CD4-positive, alpha-beta T cell (primary cell): ENCODE measurements at regions not wholly inside any gene's neighbourhood (a gene's known extent, or its start where the extent isn't known, plus 50 kb on each side); places are given as distances from the start of the nearest gene placed in this dataset.

Source experiments
- ATAC-seq: fragments of 200-7000 bp; cut with Tn5 transposase; one replicate; pipeline ENCODE4 v1.10.0; 2022; ENCODE audit warnings: mild to moderate bottlenecking; ENCODE audit not compliant: poor library complexity
- CTCF ChIA-PET: fragments of 350-600 bp; sonication (Branson Sonifier 250); formaldehyde crosslinking; loops from one replicate; lab custom pipeline; 2021; ENCODE audit warnings: antibody characterized with exemption, inconsistent platforms; lab: Charles Lee
- POLR2A ChIA-PET: fragments of 350-600 bp; sonication (Branson Sonifier 250); formaldehyde crosslinking; loops from one replicate; lab custom pipeline; 2021; ENCODE audit warnings: antibody characterized with exemption, inconsistent platforms; lab: Charles Lee
- DNase-seq, 14 experiments: peaks; one replicate each; pipeline ENCODE4 v3.0.0-alpha.2; 2013 to 2020; ENCODE audit warnings: mixed read lengths in 2 of 14
- H3K27ac ChIP-seq, 2 donors: one replicate each; pipeline versions ENCODE4 v1.5.1 to v1.7.0; 2013; ENCODE audit warnings: low read length in 2 of 2, low read depth in 1 of 2, mild to moderate bottlenecking in 1 of 2
- H3K27me3 ChIP-seq, 2 experiments: 1 replicate in 1 of 2; 2 replicates in 1 of 2; pipeline versions ENCODE4 v1.6.1 to v1.7.0; 2013; ENCODE audit warnings: low read length in 2 of 2, control low read depth in 1 of 2, mild to moderate bottlenecking in 1 of 2, moderate library complexity in 1 of 2; ENCODE audit not compliant: insufficient read depth in 2 of 2, control insufficient read depth in 1 of 2
- H3K36me3 ChIP-seq: one replicate; pipeline ENCODE4 v1.6.1; 2013; ENCODE audit warnings: low read length, control low read depth; ENCODE audit not compliant: insufficient read depth
- H3K4me1 ChIP-seq: one replicate; pipeline ENCODE4 v1.6.1; 2013; ENCODE audit warnings: low read length, control low read depth; ENCODE audit not compliant: insufficient read depth
- H3K4me3 ChIP-seq: one replicate; pipeline ENCODE4 v1.5.1; 2013; ENCODE audit warnings: mild to moderate bottlenecking, low read length, moderate library complexity
- H3K9me3 ChIP-seq, 2 experiments: 1 replicate in 1 of 2; 2 replicates in 1 of 2; pipeline versions ENCODE4 v1.6.1 to v1.7.0; 2013; ENCODE audit warnings: low read length in 2 of 2, mild to moderate bottlenecking in 2 of 2, control low read depth in 1 of 2, moderate library complexity in 1 of 2; ENCODE audit not compliant: control insufficient read depth in 1 of 2, insufficient read depth in 1 of 2
- H3K27ac Mint-ChIP-seq: one replicate; pipeline ENCODE4 v1.8.0; 2020; ENCODE audit warnings: mixed read lengths
- H3K27me3 Mint-ChIP-seq: one replicate; pipeline ENCODE4 v1.8.0; 2021; ENCODE audit warnings: mixed read lengths
- H3K36me3 Mint-ChIP-seq: one replicate; pipeline ENCODE4 v1.8.0; 2021; ENCODE audit warnings: low read depth, mixed read lengths
- H3K4me1 Mint-ChIP-seq: one replicate; pipeline ENCODE4 v1.8.0; 2021; ENCODE audit warnings: low read depth, mixed read lengths
- H3K4me3 Mint-ChIP-seq: one replicate; pipeline ENCODE4 v1.8.0; 2020; ENCODE audit warnings: mild to moderate bottlenecking, mixed read lengths
- H3K9me3 Mint-ChIP-seq: one replicate; pipeline ENCODE4 v1.8.0; 2020; ENCODE audit warnings: mixed read lengths
- CTCF ChIP-seq: fragments of 200-600 bp; IDR thresholded peaks from one replicate; pipeline ENCODE4 v1.8.0; 2022; ENCODE audit warnings: antibody characterized with exemption, mild to moderate bottlenecking
- intact Hi-C, 2 experiments: fragments of 100-400 bp; cut with DNase I in 1 of 2; cut with micrococcal nuclease in 1 of 2; formaldehyde crosslinking; loops; one replicate each; pipeline versions ENCODE4 v1.15.1 to v1.9.0; 2023 to 2025; cut with DNase I, micrococcal nuclease

- Mint-ChIP-seq H3K36me3 (no peaks in the 10 kb centered on the region), H3K27ac (no peak overlapping the region), H3K4me3 (no peak overlapping the region), H3K4me1 (no peaks in the 10 kb centered on the region), H3K9me3 (no peaks in the 10 kb centered on the region), H3K27me3 (no peaks in the 10 kb centered on the region)
- Histone ChIP-seq H3K27ac (no peak overlapping the region), H3K4me1 (peaks cover 11% of the 10 kb centered on the region), H3K27me3 (no peaks in the 10 kb centered on the region), H3K4me3 (no peak overlapping the region), H3K9me3 (no peaks in the 10 kb centered on the region), H3K36me3 (no peaks in the 10 kb centered on the region)
- ChIA-PET POLR2A (no interaction called here), CTCF (no interaction called here)
- TF ChIP-seq CTCF = no peak
- ATAC-seq (no peak), DNase-seq (no peak)
- intact Hi-C loops = no loop called here
Observed at GRCh38 chr6:85866370-85866730, 223.7 kb upstream of the SYNCRIP start.

GRCh38 chr6:85865420-85866369 is 223.0 kb upstream of the SYNCRIP start:
- ATAC-seq (no peak), DNase-seq (peak in 1 of 14 experiments; percentile 3)
- Histone ChIP-seq H3K9me3 (no peaks in the 10 kb centered on the region), H3K4me1 (peaks cover 11% of the 10 kb centered on the region), H3K27ac (no peak overlapping the region), H3K27me3 (no peaks in the 10 kb centered on the region), H3K4me3 (peak overlapping the region; percentile 41), H3K36me3 (no peaks in the 10 kb centered on the region)
- ChIA-PET POLR2A (no interaction called here), CTCF (no interaction called here)
- no peak overlapping the region for H3K27ac Mint-ChIP-seq
- no peaks in the 10 kb centered on the region for H3K4me1 Mint-ChIP-seq
- intact Hi-C loops = no loop called here
- H3K27me3 Mint-ChIP-seq = no peaks in the 10 kb centered on the region
- no peaks in the 10 kb centered on the region for H3K9me3 Mint-ChIP-seq
- no peak overlapping the region for H3K4me3 Mint-ChIP-seq
- H3K36me3 Mint-ChIP-seq = no peaks in the 10 kb centered on the region
- no peak for TF ChIP-seq CTCF

GRCh38 chr6:85864453-85865401 is 222.0 kb upstream of the SYNCRIP start:
- Histone ChIP-seq H3K9me3 (no peaks in the 10 kb centered on the region), H3K4me1 (peaks cover 11% of the 10 kb centered on the region), H3K27me3 (no peaks in the 10 kb centered on the region), H3K4me3 (no peak overlapping the region), H3K27ac (no peak overlapping the region), H3K36me3 (no peaks in the 10 kb centered on the region)
- Mint-ChIP-seq H3K4me1 (no peaks in the 10 kb centered on the region), H3K27ac (no peak overlapping the region), H3K36me3 (no peaks in the 10 kb centered on the region), H3K27me3 (no peaks in the 10 kb centered on the region), H3K9me3 (no peaks in the 10 kb centered on the region), H3K4me3 (no peak overlapping the region)
- ATAC-seq (no peak), DNase-seq (no peak)
- ChIA-PET CTCF (no interaction called here), POLR2A (no interaction called here)
- intact Hi-C loops = no loop called here
- no peak for TF ChIP-seq CTCF
